Heart left ventricle (tissue), 16 donors: ENCODE measurements at regions not wholly inside any gene's neighbourhood (a gene's known extent, or its start where the extent isn't known, plus 50 kb on each side); places are given as distances from the start of the nearest gene placed in this dataset.

Experiments used
- ATAC-seq, 4 donors: fragments of 200-7000 bp; cut with Tn5 transposase; one replicate each; pipeline ENCODE4 v1.9.1; 2020 to 2022; ENCODE audit warnings: moderate library complexity in 4 of 4, mild to moderate bottlenecking in 3 of 4, moderate number of reproducible peaks in 1 of 4
- DNase-seq, 5 donors: peaks; one replicate each; pipeline ENCODE4 v3.0.0-alpha.2; 2020
- H3K27ac ChIP-seq, 12 donors: fragments of 200-600 bp; sonication (generic) in 4 of 12; one replicate each; pipeline versions ENCODE4 v1.5.0 to v1.8.0; 2016 to 2022; ENCODE audit warnings: mild to moderate bottlenecking in 2 of 12
- H3K27me3 ChIP-seq, 9 donors: fragments of 200-600 bp; sonication (generic) in 2 of 9; one replicate each; pipeline versions ENCODE4 v1.5.1 to v1.8.0; 2016 to 2022; ENCODE audit warnings: mild to moderate bottlenecking in 3 of 9
- H3K36me3 ChIP-seq, 9 donors: fragments of 200-600 bp; sonication (generic) in 2 of 9; one replicate each; pipeline versions ENCODE4 v1.5.0 to v1.8.0; 2018 to 2022; ENCODE audit warnings: mild to moderate bottlenecking in 2 of 9
- H3K4me1 ChIP-seq, 12 donors: fragments of 200-600 bp; sonication (generic) in 4 of 12; one replicate each; pipeline versions ENCODE4 v1.5.0 to v1.8.0; 2016 to 2022; ENCODE audit warnings: mild to moderate bottlenecking in 3 of 12
- H3K4me3 ChIP-seq, 12 donors: fragments of 200-600 bp; sonication (generic) in 4 of 12; one replicate each; pipeline versions ENCODE4 v1.5.0 to v1.8.0; 2017 to 2022; ENCODE audit warnings: mild to moderate bottlenecking in 9 of 12, moderate library complexity in 4 of 12
- H3K9me3 ChIP-seq, 12 donors: fragments of 200-600 bp; sonication (generic) in 4 of 12; one replicate each; pipeline versions ENCODE4 v1.5.0 to v1.8.0; 2016 to 2022; ENCODE audit warnings: mild to moderate bottlenecking in 1 of 12
- POLR2A ChIP-seq, 2 donors: fragments of 450-650 bp; IDR thresholded peaks; one replicate each; pipeline ENCODE4 v1.6.1; 2017; ENCODE audit warnings: antibody characterized with exemption in 2 of 2, mild to moderate bottlenecking in 2 of 2, moderate library complexity in 2 of 2
- WGBS, 4 donors: extraction: QIAGEN DNeasy Blood & Tissue Kit in 2 of 4; methylation state at CpG; one replicate each; pipeline versions ENCODE4 v1.1.5 to v1.1.7; 2013 to 2018; 5-methylcytosine and 5-hydroxymethylcytosine counted together
- intact Hi-C, 10 donors: fragments of 100-400 bp; cut with DNase I; formaldehyde crosslinking; loops; one replicate each; pipeline versions ENCODE4 v1.11.1 to v1.14.2; 2022
- TF ChIP-seq, protein P1 (sequence below), 12 donors: fragments of 200-600 bp; sonication (generic) in 4 of 12; IDR thresholded peaks; one replicate each; pipeline versions ENCODE4 v1.5.0 to v1.8.0; 2018 to 2022; ENCODE audit warnings: antibody characterized with exemption in 12 of 12, mild to moderate bottlenecking in 5 of 12
- donor health status: ischemic (EF 13 %, LVEDD 7.1; RV severe dilation, severe dysfunction).
- donor health status: healthy with polysubstance abuse.
- donor health status: DM: no; HTN: yes; CAD: no.
- donor health status: DM: no; HTN: no; CAD: no.
- donor health status: ischemic (EF 25% LVEDD 6.9; RV normal size, moderate dysfunction).
- donor health status: ischemic (EF 25% LVEDD 5.7; RV mildly dilated, moderate dysfunction).
- donor health status: healthy.
- donor health status: DM: yes; HTN: yes; CAD: no.
- donor health status: ischemic (EF 35%, LVEDD 5.7; RV mildly dilated, moderate dysfunction).
- donor health status: nonischemic (EF 11% LVEDD 7.7; RV severe dilation, severe dysfunction).
- donor health status: DM: yes; HTN: yes; CAD: no.
- donor health status: PGD.
- donor health status: ischemic (EF 29% LVEDD 5.4; RV normal size, mild dysfunction).
- donor health status: nonischemic (EF 23%, LVEDD 6.1; RV moderate dilation, normal function).

DNA sequence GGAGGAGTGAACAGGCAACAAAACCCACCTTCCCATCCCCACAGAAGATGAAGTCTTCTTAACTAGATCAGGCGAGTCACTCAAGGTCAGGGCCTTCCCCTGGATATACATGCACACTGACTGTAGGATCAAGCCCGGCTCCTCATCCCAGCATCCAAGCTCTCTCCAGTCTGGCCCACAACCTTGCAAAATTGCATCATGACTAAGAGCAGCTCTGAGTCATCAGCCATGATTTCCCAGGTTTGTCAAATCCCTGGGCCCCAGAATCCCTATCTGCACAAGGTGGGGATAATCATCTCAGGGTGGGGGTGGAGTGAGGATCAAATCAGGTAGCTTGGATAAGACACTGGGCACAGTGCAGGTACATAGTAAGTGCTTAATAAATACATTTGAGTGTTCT, 199.3 kb upstream of the GRIK3 start:
- 79 to 92% (median 90%) methylated on average over 2 of the region's 2 CpGs for WGBS, 4 donors
- Histone ChIP-seq H3K27me3 (peaks cover 0 to 32% (median 0%) of the 10 kb centered on the region in 9 donors), H3K36me3 (no peaks in the 10 kb centered on the region), H3K27ac (no peak overlapping the region), H3K4me1 (no peaks in the 10 kb centered on the region), H3K9me3 (peaks cover 0 to 18% (median 4%) of the 10 kb centered on the region in 12 donors), H3K4me3 (no peak overlapping the region)
- DNase-seq (no peak), ATAC-seq (no peak)
- intact Hi-C loops, result no loop called here
- TF ChIP-seq, protein P1, sequence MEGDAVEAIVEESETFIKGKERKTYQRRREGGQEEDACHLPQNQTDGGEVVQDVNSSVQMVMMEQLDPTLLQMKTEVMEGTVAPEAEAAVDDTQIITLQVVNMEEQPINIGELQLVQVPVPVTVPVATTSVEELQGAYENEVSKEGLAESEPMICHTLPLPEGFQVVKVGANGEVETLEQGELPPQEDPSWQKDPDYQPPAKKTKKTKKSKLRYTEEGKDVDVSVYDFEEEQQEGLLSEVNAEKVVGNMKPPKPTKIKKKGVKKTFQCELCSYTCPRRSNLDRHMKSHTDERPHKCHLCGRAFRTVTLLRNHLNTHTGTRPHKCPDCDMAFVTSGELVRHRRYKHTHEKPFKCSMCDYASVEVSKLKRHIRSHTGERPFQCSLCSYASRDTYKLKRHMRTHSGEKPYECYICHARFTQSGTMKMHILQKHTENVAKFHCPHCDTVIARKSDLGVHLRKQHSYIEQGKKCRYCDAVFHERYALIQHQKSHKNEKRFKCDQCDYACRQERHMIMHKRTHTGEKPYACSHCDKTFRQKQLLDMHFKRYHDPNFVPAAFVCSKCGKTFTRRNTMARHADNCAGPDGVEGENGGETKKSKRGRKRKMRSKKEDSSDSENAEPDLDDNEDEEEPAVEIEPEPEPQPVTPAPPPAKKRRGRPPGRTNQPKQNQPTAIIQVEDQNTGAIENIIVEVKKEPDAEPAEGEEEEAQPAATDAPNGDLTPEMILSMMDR (IDR thresholded peaks at IDR 0.05), result no peak
- TF ChIP-seq POLR2A (IDR thresholded peaks at IDR 0.05), result no peak

DNA sequence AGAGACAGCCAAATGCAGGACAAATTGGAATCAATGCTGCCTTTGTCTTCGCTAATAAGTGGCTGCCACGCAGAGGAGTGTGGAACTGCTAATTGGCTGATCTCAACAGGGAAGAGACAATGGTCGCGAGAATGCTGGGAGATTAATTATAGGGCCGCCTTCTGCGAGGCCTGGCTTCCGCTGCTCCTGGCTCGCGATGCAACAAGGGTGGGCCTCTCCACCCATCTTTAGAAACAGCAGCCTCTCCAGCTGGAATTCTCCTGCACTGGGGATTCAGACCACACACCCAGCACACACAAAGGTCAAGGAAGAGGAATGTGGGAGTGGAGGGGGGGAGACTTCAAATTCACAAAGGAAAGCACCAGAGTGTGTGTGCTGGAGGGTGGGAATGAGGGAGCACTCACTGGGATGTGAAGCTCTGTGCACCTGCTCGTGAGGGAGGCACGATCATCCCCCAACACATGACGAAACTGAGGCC, 200.7 kb upstream of the GRIK3 start:
- peaks cover 0 to 37% (median 3%) of the 10 kb centered on the region in 9 donors for H3K27me3 ChIP-seq
- WGBS, 4 donors, result 14 to 23% (median 17%) methylated on average over 12 of the region's 12 CpGs
- no peak overlapping the region for H3K4me3 ChIP-seq

DNA sequence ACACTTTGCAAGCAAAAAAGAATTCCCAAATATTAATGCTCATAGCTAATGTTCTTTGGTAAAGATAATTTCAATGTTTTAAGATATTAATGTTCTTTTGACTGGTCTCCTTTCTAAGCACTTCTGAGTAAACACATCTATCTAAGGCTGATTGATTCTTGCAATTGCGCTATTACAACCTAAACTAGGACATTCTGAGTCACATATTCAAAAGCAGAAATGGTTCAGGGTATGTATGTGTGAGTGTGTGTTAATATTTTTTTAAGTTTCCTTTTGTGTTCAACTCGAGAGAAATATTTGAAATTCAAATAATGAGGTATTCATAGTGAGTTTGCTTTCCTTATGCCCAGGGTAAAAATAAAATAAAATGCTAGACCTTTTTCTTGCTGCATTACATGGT, 203.6 kb upstream of the GRIK3 start:
- intact Hi-C loops, result no loop called here
- DNase-seq, result no peak
- H3K4me1 ChIP-seq, result no peaks in the 10 kb centered on the region
- WGBS, 4 donors, result 48 to 61% (median 57%) methylated on average over 2 of the region's 2 CpGs
- H3K4me3 ChIP-seq, result no peak overlapping the region
- TF ChIP-seq, protein P1 (IDR thresholded peaks at IDR 0.05), result no peak
- no peak for TF ChIP-seq POLR2A (IDR thresholded peaks at IDR 0.05)
- peaks cover 0 to 59% (median 5%) of the 10 kb centered on the region in 9 donors for H3K27me3 ChIP-seq
- H3K36me3 ChIP-seq, result no peaks in the 10 kb centered on the region
- H3K9me3 ChIP-seq, result peaks cover 0 to 4% (median 0%) of the 10 kb centered on the region in 12 donors
- ATAC-seq, result no peak
- H3K27ac ChIP-seq, result no peak overlapping the region

More for the DNA sequence above, 200.7 kb upstream of the GRIK3 start:
- ATAC-seq (no peak), DNase-seq (no peak)
- Histone ChIP-seq H3K9me3 (peaks cover 0 to 18% (median 4%) of the 10 kb centered on the region in 12 donors), H3K4me1 (no peaks in the 10 kb centered on the region), H3K27ac (no peak overlapping the region), H3K36me3 (no peaks in the 10 kb centered on the region)
- intact Hi-C loops, result no loop called here
- TF ChIP-seq, protein P1 (IDR thresholded peaks at IDR 0.05), result no peak
- no peak for TF ChIP-seq POLR2A (IDR thresholded peaks at IDR 0.05)

DNA sequence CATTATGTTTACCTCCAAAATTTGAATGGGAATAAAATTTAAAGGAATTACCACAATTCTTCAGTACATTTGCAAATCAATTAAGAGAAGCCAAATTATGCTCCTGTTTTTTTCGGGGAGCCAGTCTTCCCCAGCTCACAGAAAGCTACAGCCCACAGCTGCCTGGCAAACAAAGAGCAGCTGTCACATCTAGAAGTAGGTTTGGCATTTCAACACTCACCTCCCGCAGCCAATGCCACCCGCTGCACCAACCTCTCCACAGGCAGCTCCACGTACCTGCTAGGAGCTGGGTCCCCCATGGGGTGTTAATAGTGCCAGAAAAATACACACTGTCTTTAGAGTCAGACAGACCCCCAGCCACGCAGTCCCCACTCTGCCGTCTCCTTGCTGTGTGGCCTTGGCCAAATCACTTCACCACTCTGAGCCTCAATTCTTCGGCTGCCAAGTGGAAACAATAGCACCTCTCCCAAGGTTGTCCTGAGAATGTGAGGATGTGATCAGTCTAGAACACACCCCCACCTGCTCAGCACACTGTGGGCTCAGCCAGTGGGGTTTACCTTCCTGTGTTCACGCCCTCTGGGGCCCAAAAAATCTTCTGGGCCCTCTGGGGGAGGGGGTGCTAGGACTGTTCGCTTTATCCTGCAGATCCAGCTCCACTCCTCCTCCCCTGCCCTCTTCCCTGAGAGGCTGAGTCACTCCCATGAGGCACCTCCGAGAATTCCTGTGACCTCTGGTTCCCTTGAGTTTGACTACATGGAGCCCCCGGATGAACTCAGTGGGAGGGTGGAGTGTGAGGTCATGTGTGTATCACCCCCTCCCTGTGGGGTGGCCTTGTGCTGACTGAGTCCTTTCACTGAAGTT, 204.3 kb upstream of the GRIK3 start:
- 48 to 60% (median 56%) methylated on average over 9 to 11 of the region's 11 CpGs for WGBS, 4 donors
- intact Hi-C loops, result no loop called here
- Histone ChIP-seq H3K27ac (no peak overlapping the region), H3K4me1 (no peaks in the 10 kb centered on the region), H3K9me3 (peaks cover 0 to 4% (median 0%) of the 10 kb centered on the region in 12 donors), H3K36me3 (no peaks in the 10 kb centered on the region), H3K27me3 (peaks cover 0 to 62% (median 5%) of the 10 kb centered on the region in 9 donors), H3K4me3 (no peak overlapping the region)
- no peak for ATAC-seq
- DNase-seq, result no peak
- no peak for TF ChIP-seq POLR2A (IDR thresholded peaks at IDR 0.05)
- TF ChIP-seq, protein P1 (IDR thresholded peaks at IDR 0.05), result no peak
